ENCODE measurements at regions not wholly inside any gene's neighbourhood (a gene's known extent, or its start where the extent isn't known, plus 50 kb on each side); places are given as distances from the start of the nearest gene placed in this dataset.
A peak's percentile ranks its signal among the peaks of the same experiment; 100 is the strongest.
"Not testable (repeated sequence)": the region's sequence is repeated elsewhere in the genome, so short reads cannot be mapped to it uniquely, and the experiment has no call there.

GRCh38 chr10:30560326-30560725, 69.2 kb downstream of the LYZL2 start:
- DNase-seq (ENCODE audit: low read depth in 3 of 3) = no peak

DNA sequence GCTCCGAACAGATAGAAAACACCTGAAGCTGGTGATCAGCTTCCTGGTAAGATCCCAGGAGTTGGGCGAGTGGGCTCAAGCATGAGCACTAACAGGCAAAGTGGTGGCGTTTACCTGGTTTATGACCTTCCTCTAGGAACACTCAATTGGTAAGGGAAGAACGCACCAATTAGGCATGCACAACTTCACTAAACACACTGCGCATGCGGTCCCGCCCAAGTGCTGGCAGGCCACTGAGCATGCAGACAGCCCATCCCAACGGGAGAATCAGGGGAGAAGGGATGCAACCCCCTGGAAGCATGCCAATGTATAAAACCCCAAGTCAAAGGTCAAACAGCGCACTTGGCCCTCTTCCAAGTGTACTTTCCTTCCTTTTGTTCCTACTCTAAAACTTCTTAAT, 70.4 kb downstream of the LYZL2 start:
- DNase-seq (ENCODE audit: low read depth in 3 of 3) = no peak

- no peak for DNase-seq (ENCODE audit: low read depth in 3 of 3)
Observed at GRCh38 chr10:30558411-30558810, 71.1 kb downstream of the LYZL2 start.

- no peak for DNase-seq (ENCODE audit: low read depth in 3 of 3)
Observed at GRCh38 chr10:30557884-30558283, 71.7 kb downstream of the LYZL2 start.

- no peak for DNase-seq (ENCODE audit: low read depth in 3 of 3)
Observed at GRCh38 chr10:30556189-30556588, 73.4 kb downstream of the LYZL2 start.

DNA sequence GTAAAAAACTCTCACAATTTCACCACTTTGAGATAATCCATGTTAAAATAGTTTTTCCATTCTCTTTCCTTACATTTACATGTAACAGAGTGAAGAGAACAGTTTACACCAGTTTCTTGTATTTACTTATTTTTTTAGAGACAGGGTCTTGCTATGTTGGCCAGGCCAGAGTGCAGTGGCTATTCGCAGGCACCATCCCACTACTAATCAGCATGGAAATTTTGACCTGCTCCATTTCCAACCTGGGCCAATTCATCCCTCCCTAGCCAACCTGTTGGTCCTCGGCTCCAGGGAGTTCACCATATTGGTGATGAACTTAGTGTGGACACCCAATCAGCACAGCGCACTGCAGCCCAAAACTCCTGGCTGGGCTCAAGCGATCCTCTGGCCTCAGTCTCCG, 74.1 kb downstream of the LYZL2 start:
- DNase-seq (ENCODE audit: low read depth in 3 of 3) = no peak

DNA sequence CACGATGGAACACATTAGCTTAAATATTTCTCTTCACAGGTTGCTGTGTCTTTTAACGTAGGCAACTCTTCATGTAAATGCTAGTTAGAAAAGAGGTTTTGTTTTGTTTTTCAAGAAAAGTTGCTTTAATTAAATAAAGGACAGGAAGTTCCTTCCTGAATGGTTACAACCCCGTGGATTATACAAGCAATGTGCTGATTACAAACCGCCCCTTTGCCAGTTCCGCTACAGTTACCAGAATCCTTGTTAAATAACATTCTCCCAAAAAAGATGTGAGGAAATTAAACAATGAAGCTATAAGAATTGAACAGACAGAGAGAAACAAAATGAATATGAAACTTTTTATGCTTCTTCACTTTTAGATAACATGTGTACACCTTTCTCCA, 75.1 kb downstream of the LYZL2 start:
- no peak for DNase-seq (ENCODE audit: low read depth in 3 of 3)

GRCh38 chr10:30553626-30554439, 75.7 kb downstream of the LYZL2 start:
- DNase-seq (ENCODE audit: low read depth in 3 of 3) = no peak

GRCh38 chr10:30553018-30553625, 76.4 kb downstream of the LYZL2 start:
- no peak for DNase-seq (ENCODE audit: low read depth in 3 of 3)

- DNase-seq (ENCODE audit: low read depth in 3 of 3) = no peak
Observed at GRCh38 chr10:30550967-30551815, 78.4 kb downstream of the LYZL2 start.

DNA sequence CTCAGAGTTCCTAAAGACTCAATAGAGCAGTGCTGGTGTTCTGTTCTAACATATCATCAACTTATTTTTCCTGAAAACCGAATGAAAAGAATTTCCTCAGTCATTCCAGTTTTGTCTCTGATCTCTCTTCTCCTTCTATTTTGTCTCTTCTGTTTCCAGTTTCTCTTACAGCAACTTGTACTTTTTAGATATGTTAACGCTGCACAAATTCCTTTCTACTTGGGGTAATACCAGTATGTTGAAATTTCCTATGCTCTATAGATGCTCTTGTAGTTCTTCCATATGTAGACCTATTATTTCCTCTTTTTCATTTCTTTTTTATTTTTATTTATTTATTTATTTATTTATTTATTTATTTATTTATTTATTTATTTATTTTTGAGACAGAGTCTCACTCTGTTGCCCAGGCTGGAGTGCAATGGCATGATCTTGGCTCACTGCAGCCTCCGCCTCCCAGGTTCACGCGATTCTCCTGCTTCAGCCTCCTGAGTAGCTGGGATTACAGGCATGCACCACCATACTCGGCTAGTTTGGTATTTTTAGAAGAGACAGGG, 80.3 kb downstream of the LYZL2 start:
- not testable (repeated sequence) for DNase-seq (ENCODE audit: low read depth in 3 of 3)

DNA sequence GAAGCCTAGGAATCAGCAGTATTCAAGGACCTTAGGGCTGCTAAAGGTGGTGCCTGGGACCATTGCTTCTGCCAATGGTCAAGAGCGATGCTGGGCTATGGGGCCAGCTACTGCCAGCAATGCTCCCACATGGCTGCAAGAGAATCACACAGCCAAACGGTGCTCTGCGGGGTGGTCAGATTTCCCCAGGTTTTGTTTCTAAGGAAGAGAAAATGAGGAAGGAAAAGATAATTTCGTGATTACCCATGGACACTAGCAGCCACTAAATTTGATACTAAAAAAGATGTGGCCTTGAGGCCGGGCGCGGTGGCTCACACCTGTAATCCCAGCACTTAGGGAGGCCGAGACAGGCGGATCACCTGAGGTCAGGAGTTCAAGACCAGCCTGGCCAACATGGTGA, 83.0 kb downstream of the LYZL2 start:
- DNase-seq (ENCODE audit: low read depth in 3 of 3) = no peak

- DNase-seq (ENCODE audit: low read depth in 3 of 3) = no peak
Observed at GRCh38 chr10:30542895-30543288, 86.7 kb downstream of the LYZL2 start.

DNA sequence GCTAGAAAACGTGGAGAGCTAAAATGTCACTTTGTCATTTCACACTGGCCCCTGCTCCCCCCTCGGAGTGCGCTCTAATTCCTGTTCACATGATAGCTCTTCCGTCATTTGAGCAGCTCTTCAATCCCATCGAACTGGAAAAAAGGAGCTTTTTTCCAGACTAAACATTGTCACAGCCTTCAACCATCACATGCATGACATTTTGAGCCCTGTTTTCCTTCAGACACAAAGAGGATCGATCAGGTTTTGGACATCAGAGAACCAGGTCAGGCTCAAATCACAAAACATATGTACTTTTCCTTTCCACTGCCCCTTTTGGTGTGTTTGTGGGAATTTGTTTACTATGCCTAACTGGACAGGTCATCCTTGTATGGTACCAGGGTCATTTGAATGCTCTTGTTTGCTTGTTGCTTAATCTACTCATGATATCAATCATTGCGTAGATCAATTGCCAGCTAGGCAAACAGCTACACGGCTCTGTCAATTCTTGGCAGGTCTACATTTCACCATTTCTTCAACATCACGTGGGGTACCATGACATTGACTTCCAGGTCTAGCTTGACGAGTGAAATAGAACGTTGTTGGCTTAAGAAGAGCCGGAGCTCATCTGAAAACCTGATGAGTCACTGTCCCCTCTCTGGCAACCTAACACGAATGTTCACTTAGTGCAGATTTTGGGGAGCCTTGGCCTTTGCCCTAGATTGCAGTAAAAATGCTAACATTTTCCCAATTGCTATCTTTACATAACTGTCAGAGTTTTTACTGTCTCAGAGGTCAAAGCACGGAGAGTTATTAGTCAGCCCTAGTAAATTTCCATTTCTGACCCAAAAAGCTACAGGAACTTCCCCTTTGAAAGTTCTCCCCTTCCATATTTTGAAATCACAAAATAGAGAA, 87.3 kb downstream of the LYZL2 start:
- no peak for DNase-seq (ENCODE audit: low read depth in 3 of 3)

DNA sequence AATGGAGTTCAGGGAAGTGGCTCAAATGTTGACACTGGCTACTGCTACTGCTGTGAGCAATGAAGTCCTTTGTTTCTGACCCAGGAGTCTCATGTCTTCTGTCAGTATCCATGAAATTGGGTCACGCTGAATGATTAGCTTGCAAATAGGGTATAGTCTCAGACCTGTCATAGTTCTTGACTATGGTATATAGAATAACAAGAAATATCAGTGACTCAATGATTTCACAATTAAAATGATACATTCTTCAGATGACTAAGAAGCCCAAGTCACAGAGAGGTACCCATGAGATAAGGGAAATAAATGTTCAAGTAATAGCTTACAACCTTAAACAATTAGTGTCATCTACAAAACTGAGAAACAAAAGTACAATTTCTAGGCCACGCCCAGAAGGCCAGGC, 89.3 kb downstream of the LYZL2 start:
- no peak for DNase-seq (ENCODE audit: low read depth in 3 of 3)

DNA sequence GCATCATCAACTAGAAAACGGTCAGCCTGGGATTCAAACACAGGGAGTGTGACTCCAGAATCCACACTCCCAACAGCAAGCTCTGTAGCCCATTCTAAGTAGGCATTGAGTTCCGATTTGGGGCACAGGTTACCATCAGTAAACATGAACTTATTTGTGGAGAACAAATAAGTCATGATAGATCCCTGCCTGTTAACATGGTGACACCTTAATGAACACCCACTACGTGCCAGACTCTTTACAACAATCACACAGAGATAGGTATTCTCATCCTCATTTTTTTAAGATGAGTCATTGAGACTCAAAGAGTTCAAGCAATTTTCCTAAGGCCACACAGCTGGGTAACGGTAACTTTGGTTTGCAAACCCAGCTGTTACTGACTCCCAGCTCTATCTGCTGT, 91.5 kb downstream of the LYZL2 start:
- no peak for DNase-seq (ENCODE audit: low read depth in 3 of 3)

DNA sequence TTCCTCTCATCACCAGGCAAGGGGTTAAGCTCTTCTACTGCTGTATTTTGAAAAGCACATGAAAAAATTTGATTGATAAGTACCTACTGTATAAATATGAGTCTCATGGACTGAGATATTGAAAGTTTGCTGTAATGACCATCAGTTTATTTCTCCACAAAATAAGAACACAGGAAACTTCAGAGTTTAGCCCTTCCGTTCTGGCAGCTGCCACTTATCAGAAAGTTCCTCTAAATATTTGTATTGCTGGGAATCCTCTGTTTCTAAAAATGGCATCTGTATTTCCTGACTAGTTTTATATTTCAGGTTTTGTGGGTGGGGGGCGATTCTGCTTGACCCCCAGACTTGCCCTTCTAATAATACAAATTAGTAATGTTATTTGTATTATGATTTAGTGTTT, 92.0 kb downstream of the LYZL2 start:
- DNase-seq (ENCODE audit: low read depth in 3 of 3) = no peak

DNA sequence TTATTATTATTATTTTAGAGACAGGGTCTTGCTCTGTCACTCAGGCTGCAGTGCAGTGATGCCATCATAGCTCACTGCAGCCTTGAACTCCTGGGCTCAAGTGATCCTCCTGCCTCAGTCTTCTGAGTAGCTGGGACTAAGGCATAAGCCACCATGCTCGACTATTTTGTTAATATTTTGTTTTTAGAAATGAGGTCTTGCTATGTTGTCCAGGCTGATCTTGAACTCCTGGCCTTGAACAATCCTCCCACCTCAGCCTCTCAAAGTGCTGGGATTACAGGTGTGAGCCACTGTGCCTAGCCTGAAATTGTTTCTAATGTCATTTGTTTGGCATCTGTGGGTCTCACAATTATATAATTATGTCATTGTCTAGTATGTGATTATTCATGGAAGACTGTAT, 92.4 kb downstream of the LYZL2 start:
- not testable (repeated sequence) for DNase-seq (ENCODE audit: low read depth in 3 of 3)

DNA sequence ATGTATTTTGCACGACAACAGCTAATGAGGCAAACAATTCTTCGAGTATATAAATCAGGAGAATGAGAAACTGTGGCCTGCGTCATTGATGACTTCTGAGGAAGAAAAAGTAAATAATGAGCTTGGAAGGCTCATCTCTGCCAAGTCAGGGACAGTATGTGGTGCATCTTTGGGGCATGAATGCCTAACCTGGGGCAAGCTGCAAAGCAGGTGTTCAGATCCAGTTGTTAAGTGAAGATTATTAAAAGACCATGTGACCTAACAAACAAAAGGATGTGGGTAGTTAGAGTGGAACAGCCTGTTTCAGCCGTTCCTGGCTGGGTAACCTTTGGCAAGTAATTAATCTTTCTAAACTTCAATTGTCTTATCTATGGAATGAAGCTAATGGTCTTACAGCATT, 93.0 kb downstream of the LYZL2 start:
- DNase-seq (ENCODE audit: low read depth in 3 of 3) = no peak

DNA sequence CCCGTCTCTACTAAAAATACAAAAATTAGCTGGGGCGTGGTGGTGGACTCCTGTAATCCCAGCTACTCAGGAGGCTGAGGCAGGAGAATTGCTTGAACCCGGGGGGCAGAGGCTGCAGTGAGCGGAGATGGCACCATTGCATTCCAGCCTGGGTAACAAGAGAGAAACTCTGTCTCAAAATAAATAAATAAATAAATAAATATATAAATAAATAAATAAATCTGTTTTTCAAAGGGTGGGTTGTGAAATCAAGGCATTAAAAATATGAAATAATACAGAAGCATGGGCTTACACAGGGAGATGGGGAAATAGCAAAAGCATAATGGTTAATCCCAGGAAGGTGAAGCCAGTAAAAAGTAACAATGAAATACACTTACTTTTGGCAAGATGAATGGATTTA, 93.9 kb downstream of the LYZL2 start:
- no peak for DNase-seq (ENCODE audit: low read depth in 3 of 3)

GRCh38 chr10:30534465-30535144, 94.9 kb downstream of the LYZL2 start:
- DNase-seq (ENCODE audit: low read depth in 3 of 3) = peak; percentile 40 to 61 (median 44)

Measured in stimulated activated CD4-positive, alpha-beta T cell treated with anti-CD3 and anti-CD28 coated beads, TNF-alpha, amount 100 ng/mL, for 4 hours (primary cell).